Endothelial cell of umbilical vein (primary cell): ENCODE measurements at regions not wholly inside any gene's neighbourhood (a gene's known extent, or its start where the extent isn't known, plus 50 kb on each side); places are given as distances from the start of the nearest gene placed in this dataset.
"Not testable (repeated sequence)": the region's sequence is repeated elsewhere in the genome, so short reads cannot be mapped to it uniquely, and the experiment has no call there.

Source experiments
- BruUV-seq: library from RNA; stranded (reverse); fragments of 400-500 nt; replicated peaks from 2 replicates; lab custom pipeline; 2021; lab: Mats Ljungman, UMichigan
- CTCF ChIA-PET: fragments of 300-600, 350-600 bp; sonication (Branson Sonifier 250); formaldehyde crosslinking; loops from one replicate; lab custom pipeline; 2021; ENCODE audit warnings: antibody characterized with exemption, inconsistent platforms; lab: Charles Lee
- POLR2A ChIA-PET: fragments of 300-600, 350-600 bp; sonication (Branson Sonifier 250); formaldehyde crosslinking; loops from one replicate; lab custom pipeline; 2021; ENCODE audit warnings: antibody characterized with exemption, inconsistent platforms; lab: Charles Lee
- DNase-seq: peaks from one replicate; pipeline ENCODE4 v3.0.0-alpha.2; 2011; ENCODE audit warnings: low read depth, low spot score
- FAIRE-seq: peaks from 2 replicates; lab custom pipeline; 2011; peaks lifted over from hg19 to GRCh38; lab: Jason Lieb, UNC
- H2AFZ ChIP-seq: 2 replicates; pipeline ENCODE4 v1.6.0; 2012; ENCODE audit warnings: low read depth, low read length, control low read depth, inconsistent platforms
- H3K27ac ChIP-seq: 2 replicates; pipeline ENCODE4 v1.5.1; 2011; ENCODE audit warnings: low read depth, mild to moderate bottlenecking, control low read depth, low read length, moderate library complexity; ENCODE audit not compliant: insufficient read depth
- H3K27me3 ChIP-seq, 2 experiments: 2 replicates each; pipeline versions ENCODE4 v1.6.0 to v1.6.1; 2011; ENCODE audit warnings: low read length in 2 of 2, mixed read lengths in 1 of 2; ENCODE audit not compliant: control insufficient read depth in 2 of 2, insufficient read depth in 2 of 2
- H3K36me3 ChIP-seq, 2 experiments: 2 replicates in 1 of 2; 3 replicates in 1 of 2; pipeline ENCODE4 v1.5.1; 2011; ENCODE audit warnings: low read length in 2 of 2, mild to moderate bottlenecking in 1 of 2, moderate library complexity in 1 of 2; ENCODE audit not compliant: control insufficient read depth in 2 of 2, insufficient read depth in 2 of 2; ENCODE audit errors: extremely low read depth in 1 of 2
- H3K4me1 ChIP-seq: 3 replicates; pipeline ENCODE4 v1.5.1; 2011; ENCODE audit warnings: mild to moderate bottlenecking, low read length; ENCODE audit not compliant: control insufficient read depth, insufficient read depth; ENCODE audit errors: extremely low read depth
- H3K4me2 ChIP-seq: 2 replicates; pipeline ENCODE4 v1.6.1; 2011; ENCODE audit warnings: low read length, control low read depth, mixed read lengths; ENCODE audit not compliant: insufficient read depth
- H3K4me3 ChIP-seq, 3 experiments: fragments of 200-600 bp in 1 of 3; sonication (generic), shearing (Covaris generic) in 1 of 3; replicated peaks in 1 of 3; 2 replicates each; pipeline ENCODE4 v1.5.1; 2011 to 2016; ENCODE audit warnings: control low read depth in 3 of 3, low read length in 3 of 3, mild to moderate bottlenecking in 2 of 3, inconsistent platforms in 1 of 3, low read depth in 1 of 3, moderate library complexity in 1 of 3; ENCODE audit not compliant: insufficient read depth in 1 of 3
- H3K79me2 ChIP-seq: 2 replicates; pipeline ENCODE4 v1.6.0; 2012; ENCODE audit warnings: low read length, inconsistent platforms; ENCODE audit not compliant: control insufficient read depth, insufficient read depth
- H3K9ac ChIP-seq: replicated peaks from 2 replicates; pipeline ENCODE3; 2011; ENCODE audit warnings: low read length, control low read depth; ENCODE audit not compliant: insufficient read depth; ENCODE audit errors: extremely low read depth
- H3K9me1 ChIP-seq: replicated peaks from 3 replicates; pipeline ENCODE4 v1.6.0; 2011; ENCODE audit warnings: mild to moderate bottlenecking, low read length; ENCODE audit not compliant: control insufficient read depth, insufficient read depth; ENCODE audit errors: extremely low read depth
- H3K9me3 ChIP-seq: replicated peaks from 2 replicates; pipeline ENCODE4 v1.5.1; 2012; ENCODE audit warnings: low read length, inconsistent platforms; ENCODE audit not compliant: control insufficient read depth, insufficient read depth
- H4K20me1 ChIP-seq: replicated peaks from 2 replicates; pipeline ENCODE3; 2011; ENCODE audit warnings: mild to moderate bottlenecking, low read length; ENCODE audit not compliant: control insufficient read depth, insufficient read depth; ENCODE audit errors: extremely low read depth
- EZH2 ChIP-seq: IDR thresholded peaks from 2 replicates; pipeline ENCODE4 v1.6.1; 2012; ENCODE audit warnings: borderline replicate concordance, low read depth, mild to moderate bottlenecking, moderate library complexity, low read length, inconsistent platforms; ENCODE audit not compliant: severe bottlenecking
- FOS ChIP-seq: IDR thresholded peaks from 2 replicates; pipeline ENCODE4 v1.6.1; 2011; ENCODE audit warnings: mild to moderate bottlenecking, low read length, moderate library complexity, borderline replicate concordance; ENCODE audit not compliant: insufficient read depth
- GATA2 ChIP-seq: IDR thresholded peaks from 2 replicates; pipeline ENCODE4 v1.7.0; 2011; ENCODE audit warnings: low read depth, mild to moderate bottlenecking, moderate library complexity, mixed read lengths, low read length; ENCODE audit not compliant: insufficient read length, insufficient read depth
- JUN ChIP-seq: IDR thresholded peaks from 2 replicates; pipeline ENCODE4 v1.6.1; 2011; ENCODE audit warnings: borderline replicate concordance, low read depth; ENCODE audit not compliant: insufficient read length, insufficient read depth
- MYC ChIP-seq: IDR thresholded peaks from one replicate; pipeline ENCODE4 v1.6.1; 2011; ENCODE audit warnings: mild to moderate bottlenecking, low read depth, low read length
- POLR2A ChIP-seq: IDR thresholded peaks from 2 replicates; pipeline ENCODE4 v1.6.1; 2012; ENCODE audit warnings: low read depth, mild to moderate bottlenecking, control low read depth, low read length
- POLR2AphosphoS5 ChIP-seq: IDR thresholded peaks from 2 replicates; pipeline ENCODE4 v1.6.1; 2012; ENCODE audit warnings: low read depth, mild to moderate bottlenecking, control low read depth, low read length, moderate library complexity; ENCODE audit not compliant: insufficient read depth
- dilution Hi-C: fragments of 300-500 bp; cut with MboI; formaldehyde crosslinking; loops from one replicate; pipeline ENCODE4 v1.15.0; 2019; ENCODE audit warnings: low sequenced_read_pairs; ENCODE audit not compliant: extremely low pct_ligation_motif_present
- intact Hi-C: fragments of 100-400 bp; cut with micrococcal nuclease; formaldehyde crosslinking; loops from one replicate; pipeline ENCODE4 v1.10.0; 2022
- TF ChIP-seq, protein P1 (sequence below), 2 donors: IDR thresholded peaks; 1 replicate in 1 of 2; 2 replicates in 1 of 2; pipeline ENCODE4 v1.5.1; 2011; ENCODE audit warnings: low read length in 2 of 2, mild to moderate bottlenecking in 2 of 2, moderate library complexity in 2 of 2, control low read depth in 1 of 2, inconsistent platforms in 1 of 2, low read depth in 1 of 2; ENCODE audit not compliant: insufficient read depth in 1 of 2; ENCODE audit errors: extremely low read depth in 1 of 2
- TF ChIP-seq, protein P2 (sequence below): IDR thresholded peaks from 2 replicates; pipeline ENCODE4 v1.6.1; 2011; ENCODE audit not compliant: insufficient read depth, insufficient read length

DNA sequence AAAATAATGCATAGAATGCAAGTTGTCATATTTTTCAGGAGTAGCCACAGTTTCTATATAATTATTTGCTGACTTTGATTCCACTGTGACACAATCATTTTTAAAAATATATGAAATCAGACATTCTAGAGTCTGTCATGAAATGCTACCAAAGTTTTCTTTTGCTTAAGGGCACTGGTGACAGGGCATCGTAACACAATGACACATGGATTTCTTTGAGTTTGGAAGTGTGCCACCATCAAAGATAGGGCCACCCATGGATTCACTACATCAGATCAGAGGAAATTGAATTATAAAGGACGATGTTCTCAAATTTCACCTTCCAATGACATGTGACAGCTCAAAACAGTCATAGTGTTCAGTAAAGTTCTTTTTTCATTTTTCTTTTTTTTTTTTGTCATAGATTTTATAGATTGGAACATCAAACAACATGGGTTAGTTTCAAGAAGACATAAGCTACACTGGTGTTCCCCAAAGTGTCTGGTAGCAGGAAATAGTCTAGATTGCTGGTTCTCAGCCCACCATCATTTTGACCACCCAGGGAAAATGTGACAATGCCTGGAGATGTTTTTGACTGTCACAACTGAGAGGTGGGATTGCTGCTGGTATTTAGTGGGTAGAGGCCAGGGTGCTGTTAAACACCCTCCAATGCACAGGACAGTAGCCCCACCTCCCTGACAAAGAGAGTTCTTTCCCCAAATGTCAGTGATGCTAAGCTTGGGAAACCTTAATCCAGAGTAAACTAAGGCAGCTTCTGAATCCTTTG is 123.8 kb upstream of the DOK5 start:
- POLR2A ChIA-PET: no interaction called here

DNA sequence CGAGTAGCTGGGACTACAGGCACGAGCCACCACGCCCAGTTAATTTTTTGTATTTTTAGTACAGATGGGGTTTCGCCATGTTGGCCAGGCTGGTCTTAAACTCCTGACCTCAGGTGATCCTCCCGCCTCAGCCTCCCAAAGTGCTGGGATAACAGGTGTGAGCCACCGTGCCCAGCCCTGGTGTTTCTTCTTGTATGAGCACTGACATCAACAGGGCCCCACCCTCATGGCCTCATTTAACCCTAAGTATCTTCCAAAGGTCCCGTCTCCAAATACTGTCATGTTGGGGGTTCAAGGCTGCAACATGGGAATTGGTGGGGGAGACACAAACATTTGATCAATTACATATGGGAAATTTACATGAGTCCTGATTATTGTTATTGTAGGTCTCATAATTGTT is 122.9 kb upstream of the DOK5 start:
- H3K36me3 ChIP-seq, H3K9me1 ChIP-seq, H3K27ac ChIP-seq, H3K4me3 ChIP-seq, H3K4me2 ChIP-seq, POLR2A ChIA-PET, H3K4me1 ChIP-seq, H4K20me1 ChIP-seq, FAIRE-seq, BruUV-seq, dilution Hi-C loops, H3K9ac ChIP-seq, H3K79me2 ChIP-seq, H2AFZ ChIP-seq, intact Hi-C loops, H3K9me3 ChIP-seq, H3K27me3 ChIP-seq, DNase-seq: not testable (repeated sequence)
- CTCF ChIA-PET: interaction anchor here (1.3 to 1.8 kb wide), 2 partner anchors 9 to 117 kb away, joined by 3 to 4 read pairs; no protein-coding TSS in a partner anchor

More for the DNA sequence above, 123.8 kb upstream of the DOK5 start:
- TF ChIP-seq FOS (no peak), MYC (no peak), POLR2A (no peak), POLR2AphosphoS5 (no peak), JUN (no peak), EZH2 (no peak), GATA2 (no peak)
- TF ChIP-seq, protein P1, sequence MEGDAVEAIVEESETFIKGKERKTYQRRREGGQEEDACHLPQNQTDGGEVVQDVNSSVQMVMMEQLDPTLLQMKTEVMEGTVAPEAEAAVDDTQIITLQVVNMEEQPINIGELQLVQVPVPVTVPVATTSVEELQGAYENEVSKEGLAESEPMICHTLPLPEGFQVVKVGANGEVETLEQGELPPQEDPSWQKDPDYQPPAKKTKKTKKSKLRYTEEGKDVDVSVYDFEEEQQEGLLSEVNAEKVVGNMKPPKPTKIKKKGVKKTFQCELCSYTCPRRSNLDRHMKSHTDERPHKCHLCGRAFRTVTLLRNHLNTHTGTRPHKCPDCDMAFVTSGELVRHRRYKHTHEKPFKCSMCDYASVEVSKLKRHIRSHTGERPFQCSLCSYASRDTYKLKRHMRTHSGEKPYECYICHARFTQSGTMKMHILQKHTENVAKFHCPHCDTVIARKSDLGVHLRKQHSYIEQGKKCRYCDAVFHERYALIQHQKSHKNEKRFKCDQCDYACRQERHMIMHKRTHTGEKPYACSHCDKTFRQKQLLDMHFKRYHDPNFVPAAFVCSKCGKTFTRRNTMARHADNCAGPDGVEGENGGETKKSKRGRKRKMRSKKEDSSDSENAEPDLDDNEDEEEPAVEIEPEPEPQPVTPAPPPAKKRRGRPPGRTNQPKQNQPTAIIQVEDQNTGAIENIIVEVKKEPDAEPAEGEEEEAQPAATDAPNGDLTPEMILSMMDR (IDR thresholded peaks at IDR 0.05; ENCODE audit: extremely low read depth in 1 of 2, insufficient read depth in 1 of 2, low read depth in 1 of 2, low read length in 2 of 2): no peak
- TF ChIP-seq, protein P2, sequence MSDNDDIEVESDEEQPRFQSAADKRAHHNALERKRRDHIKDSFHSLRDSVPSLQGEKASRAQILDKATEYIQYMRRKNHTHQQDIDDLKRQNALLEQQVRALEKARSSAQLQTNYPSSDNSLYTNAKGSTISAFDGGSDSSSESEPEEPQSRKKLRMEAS: no peak
- Histone ChIP-seq H3K4me3 (no peak overlapping the region), H2AFZ (no peak overlapping the region), H3K27ac (no peak overlapping the region), H3K9ac (no peak overlapping the region), H3K27me3 (no peaks in the 10 kb centered on the region), H3K36me3 (no peaks in the 10 kb centered on the region), H3K4me2 (no peak overlapping the region), H3K4me1 (no peaks in the 10 kb centered on the region), H3K9me3 (no peaks in the 10 kb centered on the region), H3K9me1 (no peaks in the 10 kb centered on the region), H3K79me2 (no peaks in the 10 kb centered on the region), H4K20me1 (no peaks in the 10 kb centered on the region)
- BruUV-seq: no TSS peak
- intact Hi-C loops (no loop called here), dilution Hi-C loops (no loop called here)
- CTCF ChIA-PET: interaction anchor here (0.6 to 1.8 kb wide), 3 partner anchors 10 to 118 kb away, joined by 3 to 4 read pairs (median 3); no protein-coding TSS in a partner anchor
- peak; percentile 35 for FAIRE-seq
- DNase-seq: no peak
